Muscle of arm (tissue), 1 donor: ENCODE measurements at regions not wholly inside any gene's neighbourhood (a gene's known extent, or its start where the extent isn't known, plus 50 kb on each side); places are given as distances from the start of the nearest gene placed in this dataset.
"Not testable (repeated sequence)": the region's sequence is repeated elsewhere in the genome, so short reads cannot be mapped to it uniquely, and the experiment has no call there.

Experiments used
- DNase-seq: peaks from one replicate; pipeline ENCODE4 v3.0.0-alpha.2; 2013

GRCh38 chr2:138066139-138066806 is 102.0 kb downstream of the HNMT start:
- DNase-seq = no peak

GRCh38 chr2:138066841-138067240 is 102.6 kb downstream of the HNMT start:
- DNase-seq = no peak

- not testable (repeated sequence) for DNase-seq
Observed at GRCh38 chr2:138068669-138069068, 104.4 kb downstream of the HNMT start.

DNA sequence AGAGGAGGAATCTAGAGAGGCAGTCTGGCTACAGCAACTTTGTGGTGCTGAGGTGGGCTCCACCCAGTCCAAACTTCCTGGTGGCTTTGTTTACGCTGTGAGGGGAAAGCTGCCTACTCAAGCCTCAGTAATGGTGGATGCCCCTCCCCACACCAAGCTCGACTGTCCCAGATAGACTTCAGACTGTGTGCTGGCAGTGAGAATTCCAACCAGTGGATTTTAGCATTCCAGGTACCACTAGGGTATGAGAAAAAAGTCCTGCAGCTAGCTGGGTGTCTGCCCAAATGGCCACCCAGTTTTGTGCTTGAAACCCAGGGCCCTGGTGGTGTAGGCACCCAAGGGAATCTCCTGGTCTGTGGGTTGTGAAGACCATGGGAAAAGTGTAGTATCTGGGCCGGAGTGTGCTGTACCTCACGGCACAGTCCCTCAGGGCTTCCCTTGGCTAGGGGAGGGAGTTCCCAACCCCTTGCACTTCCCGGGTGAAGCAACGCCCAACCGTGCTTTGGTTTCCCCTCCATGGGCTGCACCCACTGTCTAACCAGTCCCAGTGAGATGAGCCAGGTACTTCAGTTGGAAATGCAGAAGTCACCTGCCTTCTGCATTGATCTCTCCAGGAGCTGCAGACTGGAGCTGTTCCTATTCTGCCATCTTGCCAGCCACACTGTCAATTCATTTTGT is 106.9 kb downstream of the HNMT start:
- DNase-seq = not testable (repeated sequence)

DNA sequence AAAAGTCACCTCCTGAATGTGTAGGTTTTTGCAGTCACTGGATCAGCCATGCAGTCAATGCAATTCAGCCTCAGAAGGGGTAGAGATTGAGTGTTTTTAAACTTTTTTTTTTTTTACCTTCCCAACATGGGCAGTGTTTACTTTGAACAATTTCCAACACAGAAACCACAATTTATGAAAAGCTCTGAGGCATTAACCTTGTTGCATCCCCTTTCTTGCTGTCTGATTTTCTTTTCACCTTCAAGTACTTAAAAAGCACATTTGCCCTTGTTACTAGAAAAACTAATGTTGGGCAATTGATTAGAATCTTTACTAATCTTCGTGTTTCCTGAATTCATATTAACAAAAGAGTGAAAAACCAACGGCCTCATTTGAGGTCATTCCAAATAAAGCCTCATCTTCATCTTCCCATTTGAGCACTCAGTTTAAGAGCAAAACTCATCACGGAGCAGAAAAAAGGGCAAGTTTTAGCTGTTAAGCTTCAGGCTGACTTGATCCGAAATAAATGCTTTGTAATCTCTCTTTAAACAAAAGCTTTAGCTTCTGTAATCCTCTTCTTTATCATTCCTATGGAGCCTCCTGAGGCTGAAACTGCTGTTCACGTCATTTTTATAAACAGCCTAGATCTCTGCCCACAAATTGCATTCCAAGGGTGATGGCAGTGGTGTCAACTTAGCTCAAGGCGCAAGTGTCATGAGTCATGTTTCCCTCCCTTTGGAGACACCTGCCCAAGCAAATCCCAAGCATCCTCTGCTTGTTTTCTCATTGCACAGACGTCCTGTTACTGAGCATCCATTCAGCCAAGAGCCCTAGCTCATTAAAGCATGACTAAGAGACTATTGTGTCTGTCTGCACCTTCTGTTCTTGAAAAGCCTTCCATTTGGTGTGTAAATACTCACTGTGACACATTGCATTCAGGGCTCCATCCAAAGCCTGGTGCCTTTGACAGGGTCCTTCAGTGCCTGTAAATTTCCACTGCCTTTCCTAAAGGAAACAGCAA is 107.7 kb downstream of the HNMT start:
- DNase-seq = no peak

GRCh38 chr2:138078153-138078552 is 113.9 kb downstream of the HNMT start:
- DNase-seq = no peak

- DNase-seq = no peak
Observed at GRCh38 chr2:138079976-138080375, 115.7 kb downstream of the HNMT start.

DNA sequence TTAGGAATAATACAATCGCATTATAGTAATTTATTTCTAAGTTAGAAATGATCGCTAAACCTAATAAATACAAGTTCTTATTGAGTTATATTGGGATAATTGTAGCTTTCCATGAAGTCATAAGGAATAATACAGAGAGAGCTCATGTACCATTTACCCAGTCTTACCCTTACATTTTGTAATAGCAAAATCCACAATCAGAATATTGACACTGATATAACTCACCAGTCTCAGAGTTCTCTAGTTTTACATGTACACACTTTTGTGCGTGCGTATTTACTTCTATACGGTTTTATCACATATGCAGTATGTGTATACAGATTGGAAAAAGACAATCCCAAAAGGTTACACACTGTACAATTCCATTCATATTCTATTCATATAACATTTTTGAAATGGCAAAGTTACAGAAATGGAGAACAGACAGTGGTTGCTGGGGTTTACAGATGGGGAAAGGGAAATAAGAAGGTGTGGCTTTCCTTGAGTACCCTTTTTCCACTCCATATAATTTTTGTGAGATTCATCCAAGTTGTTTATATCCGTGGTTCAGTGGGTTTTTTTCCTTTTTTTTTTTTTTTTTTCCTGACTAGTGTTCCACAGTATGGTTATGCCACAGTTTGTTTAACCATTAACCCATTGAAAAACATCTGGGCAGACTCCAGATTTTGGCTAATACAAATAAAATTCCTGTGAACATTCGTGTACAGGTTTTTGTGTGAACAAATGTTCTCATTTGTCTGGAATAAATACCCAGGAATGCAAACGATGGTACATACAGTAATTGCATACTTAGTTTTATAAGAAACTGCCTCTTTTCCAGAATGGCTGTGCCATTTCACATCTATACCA is 117.2 kb downstream of the HNMT start:
- DNase-seq = no peak

- no peak for DNase-seq
Observed at GRCh38 chr2:138084206-138084605, 119.9 kb downstream of the HNMT start.

DNA sequence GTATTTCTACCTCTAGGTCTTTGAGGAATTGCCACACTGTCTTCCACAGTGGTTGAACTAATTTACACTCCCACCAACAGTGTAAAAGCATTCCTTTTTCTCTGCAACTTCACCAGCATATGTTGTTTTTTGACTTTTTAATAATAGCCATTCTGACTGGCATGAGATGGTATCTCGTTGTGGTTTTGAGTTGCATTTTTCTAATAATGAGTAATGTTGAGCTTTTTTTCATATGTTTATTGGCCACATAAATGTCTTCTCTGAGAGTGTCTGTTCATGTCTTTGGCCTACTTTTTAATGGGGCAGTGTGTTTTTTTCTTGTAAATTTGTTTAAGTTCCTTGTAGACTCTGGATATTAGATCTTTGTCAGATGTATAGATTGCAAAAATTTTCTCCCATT is 121.2 kb downstream of the HNMT start:
- DNase-seq = not testable (repeated sequence)

DNA sequence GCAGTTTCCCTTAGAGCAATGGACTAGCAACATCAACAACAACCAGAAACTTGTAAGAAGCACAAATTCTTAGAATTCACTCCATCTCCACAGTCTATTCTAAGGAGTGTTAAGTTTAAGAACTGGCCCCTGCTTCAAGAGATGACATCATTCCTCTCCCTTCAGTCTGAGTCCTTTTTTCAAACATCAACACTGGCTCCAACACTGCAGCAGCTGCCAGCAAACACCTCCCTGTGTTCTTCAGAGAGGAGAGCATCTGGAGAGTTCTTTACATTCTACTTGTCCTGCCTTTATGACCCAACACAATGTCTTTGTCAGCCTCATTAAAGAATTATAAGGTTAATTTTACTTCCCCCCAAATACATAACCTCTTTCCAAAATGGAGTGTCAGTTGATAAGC is 122.3 kb downstream of the HNMT start:
- DNase-seq = peak; percentile 49

- peak; percentile 11 for DNase-seq
Observed at GRCh38 chr2:138087751-138088593, 123.7 kb downstream of the HNMT start.

DNA sequence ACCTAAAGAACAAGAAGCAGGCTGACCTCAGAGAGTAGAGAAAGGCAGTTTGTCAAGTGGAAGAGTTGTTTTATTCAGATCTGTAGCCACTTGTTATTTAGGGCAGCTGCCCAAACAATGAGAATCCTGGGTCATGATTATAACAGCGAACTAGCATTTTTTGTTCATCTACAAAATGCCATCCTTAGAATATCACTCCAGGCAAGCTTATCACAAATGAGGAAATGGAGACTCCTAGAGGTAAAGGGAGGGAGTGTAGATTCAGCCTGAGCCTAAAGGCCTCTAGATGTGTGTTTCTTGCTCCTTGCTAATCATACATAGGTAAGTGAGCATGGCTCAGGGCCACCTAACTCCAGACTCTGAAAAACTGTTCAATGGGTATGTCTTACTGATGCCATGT is 126.1 kb downstream of the HNMT start:
- no peak for DNase-seq

GRCh38 chr2:138093455-138093854 is 129.2 kb downstream of the HNMT start:
- DNase-seq = no peak

- DNase-seq = no peak
Observed at GRCh38 chr2:138094031-138094430, 129.8 kb downstream of the HNMT start.

DNA sequence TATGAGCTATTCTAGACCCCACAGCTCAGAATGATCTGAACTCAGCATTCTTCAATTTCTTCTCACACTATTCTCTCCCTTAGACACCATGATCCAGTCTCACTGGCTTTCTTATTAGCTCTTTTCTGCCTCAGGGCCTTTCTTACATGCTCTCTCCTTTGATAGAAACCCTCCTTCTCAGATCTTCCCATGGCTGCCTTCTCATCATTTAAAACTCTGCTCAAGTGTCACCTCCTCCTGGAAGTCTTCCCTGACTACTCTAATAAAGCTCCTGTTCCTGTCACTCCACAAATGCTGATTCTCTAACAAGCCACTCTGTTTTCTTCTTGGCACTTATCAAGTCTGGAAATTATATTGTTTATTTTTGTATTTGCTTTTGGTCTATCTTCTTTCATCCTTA is 131.1 kb downstream of the HNMT start:
- DNase-seq = no peak

GRCh38 chr2:138099288-138099687 is 135.0 kb downstream of the HNMT start:
- not testable (repeated sequence) for DNase-seq

DNA sequence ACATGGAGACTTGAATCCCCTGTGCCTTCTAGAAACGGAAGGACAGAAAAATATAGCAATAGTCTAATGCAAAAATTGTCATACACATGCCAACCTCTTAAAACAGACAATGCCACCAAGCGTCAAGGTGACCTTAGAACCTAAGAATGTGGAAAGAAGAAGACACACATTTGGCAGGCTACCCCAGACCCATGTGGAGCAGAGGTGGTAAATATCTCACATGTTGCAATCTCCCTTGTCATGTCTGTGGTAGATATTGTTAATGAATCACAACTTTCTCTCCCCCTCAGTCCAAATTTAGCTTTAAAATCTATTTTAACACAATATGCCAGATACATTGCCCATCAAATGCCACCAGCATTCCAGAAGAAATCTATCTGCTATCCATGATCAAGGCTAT is 137.4 kb downstream of the HNMT start:
- DNase-seq = no peak

DNA sequence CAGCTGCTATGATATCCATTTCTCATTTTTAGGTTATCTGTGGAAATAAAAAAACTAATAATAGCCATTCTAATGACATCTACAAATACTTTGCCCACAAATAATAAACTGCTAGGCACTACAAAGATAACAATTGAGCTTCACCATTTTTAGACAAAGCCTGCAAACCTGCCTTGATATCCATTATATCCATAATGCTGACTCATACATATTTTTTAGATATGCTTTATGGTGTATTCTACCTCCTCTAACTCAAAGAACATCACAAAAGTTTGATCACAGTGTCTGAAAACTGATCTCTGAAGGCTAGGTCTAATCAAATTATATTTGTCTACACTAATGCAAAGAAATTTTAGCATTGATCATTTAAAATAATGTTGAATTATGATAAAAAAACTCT is 138.4 kb downstream of the HNMT start:
- no peak for DNase-seq

DNA sequence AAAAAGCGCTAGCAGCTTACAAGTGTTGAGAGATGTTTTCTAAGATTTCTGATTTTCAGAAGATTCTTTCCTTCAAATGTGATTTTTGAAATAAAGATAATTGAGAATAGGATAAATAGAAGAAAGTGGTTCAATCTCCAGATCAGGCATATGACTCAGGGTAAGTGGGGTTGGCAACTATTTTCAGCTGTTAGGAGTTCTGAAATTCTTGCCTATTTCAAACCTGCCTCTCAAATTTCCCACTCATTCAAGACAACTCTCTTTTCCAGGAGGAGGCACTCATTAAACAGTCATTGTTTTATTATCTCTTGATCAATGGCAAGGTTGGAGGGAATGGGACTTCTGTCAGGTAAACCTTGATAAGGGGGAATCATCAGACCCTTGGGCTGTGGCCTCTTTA is 138.9 kb downstream of the HNMT start:
- DNase-seq = no peak

DNA sequence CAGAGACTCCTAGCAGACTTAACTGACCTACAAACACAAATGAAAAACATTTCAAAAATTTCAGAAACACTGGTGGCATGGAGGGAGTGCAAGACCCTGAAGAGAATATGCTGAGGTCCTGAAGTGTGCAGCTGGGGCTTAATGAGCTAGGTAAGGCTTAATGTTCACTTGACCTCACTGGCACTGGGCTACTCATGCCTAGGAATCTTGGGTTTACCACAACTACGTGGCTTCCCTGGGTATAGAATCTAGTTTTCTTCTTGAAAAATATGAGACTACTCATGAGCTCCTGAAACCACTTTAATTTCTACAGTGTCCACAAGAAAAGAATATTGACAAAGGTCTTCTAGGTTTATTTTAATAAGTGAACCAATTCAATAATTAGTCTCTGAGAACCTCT is 139.8 kb downstream of the HNMT start:
- no peak for DNase-seq
